Liver (tissue), 8 donors: ENCODE measurements at regions not wholly inside any gene's neighbourhood (a gene's known extent, or its start where the extent isn't known, plus 50 kb on each side); places are given as distances from the start of the nearest gene placed in this dataset.

Experiments used
- DNase-seq: peaks from one replicate; pipeline ENCODE4 v3.0.0-alpha.2; 2017; ENCODE audit warnings: low spot score
- H3K27ac ChIP-seq, 2 donors: one replicate each; pipeline ENCODE4 v1.7.0; 2013; ENCODE audit warnings: inconsistent platforms in 2 of 2, low read length in 2 of 2, control low read depth in 1 of 2, low read depth in 1 of 2, mild to moderate bottlenecking in 1 of 2
- H3K27me3 ChIP-seq, 4 donors: one replicate each; pipeline versions ENCODE4 v1.6.1 to v1.7.0; 2013; ENCODE audit warnings: low read length in 3 of 4, inconsistent platforms in 1 of 4, mild to moderate bottlenecking in 1 of 4, moderate library complexity in 1 of 4; ENCODE audit not compliant: control insufficient read depth in 4 of 4, insufficient read depth in 4 of 4
- H3K36me3 ChIP-seq, 4 donors: one replicate each; pipeline versions ENCODE4 v1.6.1 to v1.7.0; 2013; ENCODE audit warnings: low read length in 3 of 4, mild to moderate bottlenecking in 3 of 4, low read depth in 1 of 4, moderate library complexity in 1 of 4; ENCODE audit not compliant: control insufficient read depth in 4 of 4, insufficient read depth in 3 of 4
- H3K4me1 ChIP-seq, 4 donors: one replicate each; pipeline versions ENCODE4 v1.6.1 to v1.7.0; 2013; ENCODE audit warnings: low read length in 3 of 4, mild to moderate bottlenecking in 3 of 4, moderate library complexity in 1 of 4; ENCODE audit not compliant: control insufficient read depth in 4 of 4, insufficient read depth in 4 of 4
- H3K4me3 ChIP-seq, 3 donors: one replicate each; pipeline versions ENCODE4 v1.6.1 to v1.7.0; 2013; ENCODE audit warnings: low read length in 3 of 3, control low read depth in 1 of 3, low read depth in 1 of 3, mild to moderate bottlenecking in 1 of 3
- H3K9ac ChIP-seq, 2 donors: one replicate each; pipeline ENCODE4 v1.7.0; 2013; ENCODE audit warnings: low read length in 2 of 2, mild to moderate bottlenecking in 2 of 2, moderate library complexity in 2 of 2, control low read depth in 1 of 2, low read depth in 1 of 2
- H3K9me3 ChIP-seq, 4 donors: one replicate each; pipeline versions ENCODE4 v1.6.1 to v1.7.0; 2013; ENCODE audit warnings: low read length in 3 of 4; ENCODE audit not compliant: control insufficient read depth in 4 of 4
- CTCF ChIP-seq: fragments of 150-350 bp; IDR thresholded peaks from 2 replicates; pipeline ENCODE4 v1.5.1; 2017; ENCODE audit warnings: improper control_type of control experiment, low read depth, low read length; ENCODE audit not compliant: missing input control
- EGR1 ChIP-seq, 2 donors: IDR thresholded peaks; 2 replicates each; pipeline ENCODE4 v1.6.1; 2016 to 2018; ENCODE audit warnings: antibody characterized with exemption in 2 of 2, low read depth in 2 of 2
- FOXA1 ChIP-seq: IDR thresholded peaks from 2 replicates; pipeline ENCODE4 v1.6.1; 2016; ENCODE audit warnings: antibody characterized with exemption
- FOXA2 ChIP-seq: IDR thresholded peaks from 2 replicates; pipeline ENCODE4 v1.6.1; 2016; ENCODE audit warnings: antibody characterized with exemption
- GABPA ChIP-seq, 2 donors: IDR thresholded peaks in 1 of 2; conservative IDR thresholded peaks in 1 of 2; 2 replicates each; pipeline ENCODE4 v1.6.1; 2016; ENCODE audit warnings: antibody characterized with exemption in 2 of 2, mild to moderate bottlenecking in 1 of 2, moderate library complexity in 1 of 2
- HNF4A ChIP-seq, 2 donors: conservative IDR thresholded peaks; 2 replicates each; pipeline ENCODE4 v1.6.1; 2016; ENCODE audit warnings: antibody characterized with exemption in 2 of 2, mild to moderate bottlenecking in 2 of 2
- HNF4G ChIP-seq: IDR thresholded peaks from 2 replicates; pipeline ENCODE4 v1.6.1; 2016; ENCODE audit warnings: antibody characterized with exemption
- JUND ChIP-seq, 2 donors: IDR thresholded peaks; 2 replicates each; pipeline ENCODE4 v1.6.1; 2016; ENCODE audit warnings: antibody characterized with exemption in 2 of 2
- MAX ChIP-seq: IDR thresholded peaks from 2 replicates; pipeline ENCODE4 v1.6.1; 2016; ENCODE audit warnings: antibody characterized with exemption
- NR2F2 ChIP-seq: IDR thresholded peaks from 2 replicates; pipeline ENCODE4 v1.6.1; 2016; ENCODE audit warnings: antibody characterized with exemption
- RAD21 ChIP-seq, 2 donors: IDR thresholded peaks; 2 replicates each; pipeline ENCODE4 v1.6.1; 2016; ENCODE audit warnings: antibody characterized with exemption in 2 of 2, mild to moderate bottlenecking in 2 of 2
- REST ChIP-seq: IDR thresholded peaks from 2 replicates; pipeline ENCODE4 v1.6.1; 2016; ENCODE audit warnings: antibody characterized with exemption, mild to moderate bottlenecking
- RXRA ChIP-seq, 2 donors: IDR thresholded peaks; 2 replicates each; pipeline ENCODE4 v1.6.1; 2017 to 2018; ENCODE audit warnings: antibody characterized with exemption in 2 of 2, mild to moderate bottlenecking in 1 of 2
- SP1 ChIP-seq: IDR thresholded peaks from 2 replicates; pipeline ENCODE4 v1.6.1; 2018; ENCODE audit warnings: antibody characterized with exemption, mild to moderate bottlenecking
- TAF1 ChIP-seq: conservative IDR thresholded peaks from 2 replicates; pipeline ENCODE4 v1.6.1; 2016; ENCODE audit warnings: antibody characterized with exemption, mild to moderate bottlenecking
- YY1 ChIP-seq: IDR thresholded peaks from 2 replicates; pipeline ENCODE4 v1.6.1; 2016; ENCODE audit warnings: antibody characterized with exemption, mild to moderate bottlenecking
- ZBTB33 ChIP-seq: IDR thresholded peaks from 2 replicates; pipeline ENCODE4 v1.6.1; 2016; ENCODE audit warnings: antibody characterized with exemption
- WGBS: extraction: QIAGEN DNeasy Blood & Tissue Kit; methylation state at CpG from one replicate; pipeline ENCODE4 v1.1.7; 2013; 5-methylcytosine and 5-hydroxymethylcytosine counted together
- TF ChIP-seq, protein P1 (sequence below): IDR thresholded peaks from 2 replicates; pipeline ENCODE4 v1.6.1; 2016; ENCODE audit warnings: antibody characterized with exemption
- donor health status: healthy.
- donor health status: healthy.
- donor health status: healthy.
- donor health status: healthy.
- donor health status: healthy.

GRCh38 chr20:56798634-56799033 is 169.5 kb downstream of the TFAP2C start:
- Histone ChIP-seq H3K27ac (peak overlapping the region; percentile 49 to 87), H3K36me3 (no peaks in the 10 kb centered on the region), H3K9ac (no peak overlapping the region), H3K4me1 (peaks cover 7 to 36% (median 29%) of the 10 kb centered on the region in 4 donors), H3K4me3 (peak overlapping the region in 1 of 3 donors; percentile 3), H3K9me3 (no peaks in the 10 kb centered on the region), H3K27me3 (no peaks in the 10 kb centered on the region)
- WGBS, result 81% methylated on average over 1 of the region's 1 CpG
- TF ChIP-seq HNF4A (conservative IDR thresholded peaks at IDR 0.05), result no peak
- TF ChIP-seq, protein P1, sequence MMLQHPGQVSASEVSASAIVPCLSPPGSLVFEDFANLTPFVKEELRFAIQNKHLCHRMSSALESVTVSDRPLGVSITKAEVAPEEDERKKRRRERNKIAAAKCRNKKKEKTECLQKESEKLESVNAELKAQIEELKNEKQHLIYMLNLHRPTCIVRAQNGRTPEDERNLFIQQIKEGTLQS, result no peak
- TF ChIP-seq EGR1 (IDR thresholded peaks at IDR 0.05; ENCODE audit: low read depth in 2 of 2), result no peak
- TF ChIP-seq GABPA (IDR thresholded peaks at IDR 0.05 in 1 of 2, conservative IDR thresholded peaks at IDR 0.05 in 1 of 2), result no peak
- TF ChIP-seq RAD21 (IDR thresholded peaks at IDR 0.05), result no peak
- TF ChIP-seq RXRA (IDR thresholded peaks at IDR 0.05), result no peak
- TF ChIP-seq REST, result no peak
- TF ChIP-seq FOXA2, result no peak
- TF ChIP-seq TAF1, result no peak
- no peak for TF ChIP-seq NR2F2
- no peak for TF ChIP-seq ZBTB33
- TF ChIP-seq YY1, result no peak
- no peak for TF ChIP-seq HNF4G
- no peak for TF ChIP-seq JUND (IDR thresholded peaks at IDR 0.05)
- no peak for TF ChIP-seq MAX
- no peak for TF ChIP-seq SP1
- no peak for TF ChIP-seq FOXA1
- TF ChIP-seq CTCF, result no peak
- DNase-seq, result no peak
